Astrocyte (in vitro differentiated cells and primary cell): ENCODE measurements at regions not wholly inside any gene's neighbourhood (a gene's known extent, or its start where the extent isn't known, plus 50 kb on each side); places are given as distances from the start of the nearest gene placed in this dataset.
"Not testable (repeated sequence)": the region's sequence is repeated elsewhere in the genome, so short reads cannot be mapped to it uniquely, and the experiment has no call there.

ENCODE experiments used
- DNase-seq: peaks from one replicate; pipeline ENCODE4 v3.0.0-alpha.2; 2010; ENCODE audit warnings: low read depth
- FAIRE-seq: peaks from 2 replicates; lab custom pipeline; 2011; peaks lifted over from hg19 to GRCh38; lab: Jason Lieb, UNC
- H2AFZ ChIP-seq: 2 replicates; pipeline ENCODE4 v1.6.0; 2012; ENCODE audit warnings: low read depth, low read length, inconsistent platforms
- H3K27ac ChIP-seq: 2 replicates; pipeline ENCODE4 v1.5.1; 2011; ENCODE audit warnings: low read depth, low read length, inconsistent platforms
- H3K27me3 ChIP-seq: 2 replicates; pipeline ENCODE4 v1.6.0; 2011; ENCODE audit warnings: low read length, inconsistent platforms; ENCODE audit not compliant: insufficient read depth
- H3K36me3 ChIP-seq: 2 replicates; pipeline ENCODE4 v1.5.1; 2011; ENCODE audit warnings: low read length, inconsistent platforms; ENCODE audit not compliant: insufficient read depth
- H3K4me1 ChIP-seq: 2 replicates; pipeline ENCODE4 v1.5.1; 2011; ENCODE audit warnings: low read length, inconsistent platforms; ENCODE audit not compliant: insufficient read depth
- H3K4me2 ChIP-seq: 2 replicates; pipeline ENCODE4 v1.6.0; 2012; ENCODE audit warnings: low read length, inconsistent platforms
- H3K4me3 ChIP-seq: 2 replicates; pipeline ENCODE4 v1.5.1; 2011; ENCODE audit warnings: low read depth, mild to moderate bottlenecking, low read length, inconsistent platforms; ENCODE audit not compliant: insufficient read depth
- H3K79me2 ChIP-seq: 2 replicates; pipeline ENCODE4 v1.6.0; 2012; ENCODE audit warnings: mild to moderate bottlenecking, low read length, inconsistent platforms; ENCODE audit not compliant: insufficient read depth
- H3K9ac ChIP-seq: 2 replicates; pipeline ENCODE4 v1.6.0; 2012; ENCODE audit warnings: mild to moderate bottlenecking, low read length, inconsistent platforms
- H3K9me3 ChIP-seq: 2 replicates; pipeline ENCODE4 v1.5.1; 2012; ENCODE audit warnings: low read depth, mild to moderate bottlenecking, low read length, inconsistent platforms; ENCODE audit not compliant: insufficient read depth
- H4K20me1 ChIP-seq: 2 replicates; pipeline ENCODE4 v1.6.0; 2012; ENCODE audit warnings: low read length, inconsistent platforms; ENCODE audit not compliant: insufficient read depth
- H3K27ac Mint-ChIP-seq: one replicate; pipeline ENCODE4 v1.8.0; 2021; ENCODE audit warnings: mild to moderate bottlenecking, mixed read lengths; ENCODE audit not compliant: unreplicated experiment
- H3K27me3 Mint-ChIP-seq: one replicate; pipeline ENCODE4 v1.8.0; 2021; ENCODE audit warnings: low read depth, mixed read lengths; ENCODE audit not compliant: unreplicated experiment
- H3K36me3 Mint-ChIP-seq: one replicate; pipeline ENCODE4 v1.8.0; 2021; ENCODE audit warnings: low read depth, mixed read lengths; ENCODE audit not compliant: unreplicated experiment
- H3K4me1 Mint-ChIP-seq: one replicate; pipeline ENCODE4 v1.8.0; 2021; ENCODE audit warnings: low read depth, mixed read lengths; ENCODE audit not compliant: unreplicated experiment
- H3K4me3 Mint-ChIP-seq: one replicate; pipeline ENCODE4 v1.8.0; 2021; ENCODE audit warnings: mild to moderate bottlenecking, moderate library complexity, mixed read lengths; ENCODE audit not compliant: unreplicated experiment
- H3K9me3 Mint-ChIP-seq: one replicate; pipeline ENCODE4 v1.8.0; 2021; ENCODE audit warnings: mild to moderate bottlenecking, mixed read lengths; ENCODE audit not compliant: unreplicated experiment
- CTCF ChIP-seq: IDR thresholded peaks from 2 replicates; pipeline ENCODE4 v1.5.1; 2011; ENCODE audit warnings: low read depth, mild to moderate bottlenecking, inconsistent platforms, low read length, moderate library complexity; ENCODE audit not compliant: insufficient read depth
- EZH2 ChIP-seq: IDR thresholded peaks from 2 replicates; pipeline ENCODE4 v1.6.1; 2012; ENCODE audit warnings: mild to moderate bottlenecking, low read length, inconsistent platforms; ENCODE audit not compliant: insufficient read depth

GRCh38 chr1:219863816-219864215 is 64.5 kb downstream of the SLC30A10 start:
- not testable (repeated sequence) for FAIRE-seq

GRCh38 chr1:219862366-219862765 is 66.0 kb downstream of the SLC30A10 start:
- Histone ChIP-seq H2AFZ (no peak overlapping the region), H3K79me2 (no peaks in the 10 kb centered on the region), H3K9ac (no peak overlapping the region), H3K27ac (no peak overlapping the region), H3K4me1 (no peaks in the 10 kb centered on the region), H3K4me2 (no peak overlapping the region), H3K36me3 (no peaks in the 10 kb centered on the region), H3K4me3 (no peak overlapping the region), H4K20me1 (no peaks in the 10 kb centered on the region), H3K9me3 (no peaks in the 10 kb centered on the region), H3K27me3 (no peaks in the 10 kb centered on the region)
- peaks cover 3% of the 10 kb centered on the region for H3K9me3 Mint-ChIP-seq
- no peaks in the 10 kb centered on the region for H3K36me3 Mint-ChIP-seq
- TF ChIP-seq EZH2, result no peak
- no peak for TF ChIP-seq CTCF
- no peak overlapping the region for H3K27ac Mint-ChIP-seq
- no peaks in the 10 kb centered on the region for H3K4me1 Mint-ChIP-seq
- no peak overlapping the region for H3K4me3 Mint-ChIP-seq
- no peak for DNase-seq
- H3K27me3 Mint-ChIP-seq, result peaks cover 7% of the 10 kb centered on the region
- FAIRE-seq, result no peak

More at GRCh38 chr1:219863816-219864215, 64.5 kb downstream of the SLC30A10 start:
- not testable (repeated sequence) for H3K27me3 Mint-ChIP-seq, H3K4me3 Mint-ChIP-seq, H2AFZ ChIP-seq, H3K4me1 Mint-ChIP-seq, H3K4me3 ChIP-seq, H4K20me1 ChIP-seq, H3K9ac ChIP-seq, H3K79me2 ChIP-seq, H3K36me3 Mint-ChIP-seq, H3K27ac Mint-ChIP-seq, H3K9me3 Mint-ChIP-seq, H3K27me3 ChIP-seq, H3K4me2 ChIP-seq, H3K4me1 ChIP-seq, DNase-seq, H3K9me3 ChIP-seq, H3K27ac ChIP-seq, H3K36me3 ChIP-seq

- no peak overlapping the region for H3K4me3 Mint-ChIP-seq
- Histone ChIP-seq H3K4me2 (no peak overlapping the region), H3K9me3 (no peaks in the 10 kb centered on the region), H3K27me3 (no peaks in the 10 kb centered on the region), H3K9ac (no peak overlapping the region), H3K4me3 (no peak overlapping the region), H3K27ac (no peak overlapping the region), H3K4me1 (no peaks in the 10 kb centered on the region), H3K36me3 (no peaks in the 10 kb centered on the region), H2AFZ (no peak overlapping the region), H3K79me2 (no peaks in the 10 kb centered on the region), H4K20me1 (no peaks in the 10 kb centered on the region)
- peaks cover 10% of the 10 kb centered on the region for H3K27me3 Mint-ChIP-seq
- H3K9me3 Mint-ChIP-seq, result peaks cover 6% of the 10 kb centered on the region
- no peaks in the 10 kb centered on the region for H3K4me1 Mint-ChIP-seq
- H3K36me3 Mint-ChIP-seq, result no peaks in the 10 kb centered on the region
- TF ChIP-seq CTCF (no peak), EZH2 (no peak)
- FAIRE-seq, result no peak
- DNase-seq, result no peak
- no peak overlapping the region for H3K27ac Mint-ChIP-seq
Observed at GRCh38 chr1:219858980-219859379, 69.4 kb downstream of the SLC30A10 start.
